Hypothalamus (tissue), 51 donors: ENCODE measurements at regions not wholly inside any gene's neighbourhood (a gene's known extent, or its start where the extent isn't known, plus 50 kb on each side); places are given as distances from the start of the nearest gene placed in this dataset.

ENCODE experiments used
- DNase-seq, 51 donors: peaks; one replicate each; lab custom pipeline; 2025; lab: John Stamatoyannopoulos, UW

GRCh38 chr18:47603158-47603557, 327.3 kb downstream of the SMAD2 start:
- no peak for DNase-seq

- DNase-seq: no peak
These were observed 328.1 kb downstream of the SMAD2 start for GRCh38 chr18:47602273-47602897.

- no peak for DNase-seq
These were observed 328.7 kb downstream of the SMAD2 start for GRCh38 chr18:47601581-47602272.

GRCh38 chr18:47595831-47596501, 334.5 kb downstream of the SMAD2 start:
- peak in 1 of 51 donors; percentile 19 for DNase-seq

DNA sequence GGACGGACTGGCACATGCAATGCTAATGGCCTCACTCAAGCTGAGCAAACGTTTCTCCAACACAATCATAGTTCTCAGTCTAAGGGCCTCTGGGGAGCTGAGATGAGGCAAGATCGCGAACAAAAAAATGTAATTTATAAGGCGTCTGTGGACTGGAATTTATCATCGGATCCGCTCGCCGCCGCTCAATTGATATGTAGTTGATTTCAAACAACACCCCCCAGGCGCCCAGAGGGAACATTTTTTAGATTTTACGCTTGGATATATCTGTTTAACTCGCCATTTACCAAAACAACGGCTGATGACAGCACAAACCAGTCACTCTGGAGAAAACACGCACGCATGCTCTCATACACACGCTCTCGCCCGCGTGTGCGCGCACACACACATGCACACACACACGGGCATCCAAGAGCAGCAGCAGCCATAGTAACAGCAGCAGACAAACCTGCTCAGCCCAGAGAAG, 335.8 kb downstream of the SMAD2 start:
- peak in 17 of 51 donors; percentile 3 to 74 (median 14) for DNase-seq

GRCh38 chr18:47593744-47594472, 336.6 kb downstream of the SMAD2 start:
- peak in 17 of 51 donors; percentile 7 to 74 (median 26) for DNase-seq

- DNase-seq: no peak
These were observed 339.0 kb downstream of the SMAD2 start for GRCh38 chr18:47591429-47591828.

DNA sequence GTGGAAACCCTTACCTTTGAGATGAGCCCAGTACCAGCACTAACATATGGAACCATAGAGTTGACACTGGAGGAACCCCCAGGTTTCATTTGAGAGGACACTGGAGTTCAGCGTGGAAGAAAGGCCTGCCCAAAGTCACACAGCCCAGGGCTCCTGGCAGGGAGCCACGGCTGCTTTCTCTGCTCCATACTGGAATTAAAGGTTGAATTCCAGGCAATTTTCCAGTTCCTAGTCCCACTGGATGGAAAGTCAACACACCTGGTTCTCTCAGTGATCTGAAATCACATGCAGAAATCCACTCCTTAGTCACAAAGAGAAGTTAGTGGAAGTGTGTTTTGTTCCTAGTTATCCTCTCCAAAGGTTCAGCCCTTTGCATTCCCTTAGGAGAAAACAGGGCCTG, 336.1 kb upstream of the SKOR2 start:
- no peak for DNase-seq

GRCh38 chr18:47586418-47587070, 335.1 kb upstream of the SKOR2 start:
- DNase-seq: peak in 4 of 51 donors; percentile 2 to 21 (median 7)

DNA sequence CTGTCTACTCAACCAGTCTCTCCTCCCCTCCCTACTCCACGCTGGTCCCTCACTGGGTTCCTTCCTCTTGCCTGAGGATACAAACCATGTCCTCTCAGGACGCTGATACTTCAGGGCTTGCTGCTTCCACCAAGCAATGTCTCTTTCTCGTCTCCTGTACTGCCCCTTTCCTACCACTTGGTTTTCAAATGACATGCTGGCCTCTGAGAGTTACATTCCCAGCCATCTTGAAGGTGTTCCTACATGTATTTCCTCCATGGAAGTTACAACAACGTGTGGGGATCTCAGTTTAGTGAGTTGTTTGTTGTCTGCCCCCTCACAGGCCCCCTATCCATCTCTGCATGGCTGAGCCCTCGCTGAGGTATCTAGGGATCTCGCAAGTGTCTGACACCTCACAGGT, 334.5 kb upstream of the SKOR2 start:
- no peak for DNase-seq

GRCh38 chr18:47585136-47585535, 333.7 kb upstream of the SKOR2 start:
- no peak for DNase-seq

GRCh38 chr18:47582093-47582492, 330.6 kb upstream of the SKOR2 start:
- DNase-seq: no peak

GRCh38 chr18:47577520-47577919, 326.1 kb upstream of the SKOR2 start:
- no peak for DNase-seq

DNA sequence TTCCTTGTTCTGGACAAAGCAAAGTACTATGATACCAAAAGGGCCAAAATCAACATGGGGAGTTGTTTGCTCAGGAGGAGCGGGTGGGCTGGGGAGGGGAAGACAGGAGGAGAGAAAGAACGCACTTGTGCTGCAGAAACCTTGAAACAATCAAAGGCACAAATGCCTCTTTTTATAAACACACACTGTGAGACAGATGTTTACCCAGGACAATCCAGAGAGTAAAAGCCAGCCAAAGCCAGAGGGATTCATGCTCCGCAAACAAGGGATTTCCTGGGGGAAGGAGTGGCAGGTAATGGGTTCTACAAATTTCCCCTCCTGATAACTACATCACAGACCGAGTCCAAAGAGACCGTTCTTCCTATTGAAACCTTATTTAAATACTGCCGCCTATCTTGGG, 323.5 kb upstream of the SKOR2 start:
- no peak for DNase-seq

GRCh38 chr18:47571957-47572356, 320.5 kb upstream of the SKOR2 start:
- DNase-seq: no peak

DNA sequence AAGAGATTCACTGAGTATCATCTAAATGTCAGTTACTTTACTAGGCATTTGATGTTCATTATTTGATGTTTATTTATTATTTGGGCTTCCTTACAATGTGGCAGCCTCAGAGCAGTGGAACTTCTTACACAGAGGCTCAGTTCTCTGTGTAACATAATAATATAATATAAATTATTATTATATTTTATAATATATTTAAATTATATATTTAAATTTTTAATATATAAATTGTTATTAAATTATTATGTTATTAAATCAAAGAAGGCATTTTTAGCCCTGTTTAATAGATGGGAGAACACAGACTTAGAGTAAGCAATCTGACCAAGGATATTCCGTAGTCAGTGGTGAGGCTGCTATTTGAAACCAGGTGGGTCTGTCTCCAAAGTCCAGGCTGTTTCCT, 315.3 kb upstream of the SKOR2 start:
- no peak for DNase-seq

GRCh38 chr18:47560723-47561715, 309.6 kb upstream of the SKOR2 start:
- DNase-seq: peak in 4 of 51 donors; percentile 3 to 12 (median 8)

DNA sequence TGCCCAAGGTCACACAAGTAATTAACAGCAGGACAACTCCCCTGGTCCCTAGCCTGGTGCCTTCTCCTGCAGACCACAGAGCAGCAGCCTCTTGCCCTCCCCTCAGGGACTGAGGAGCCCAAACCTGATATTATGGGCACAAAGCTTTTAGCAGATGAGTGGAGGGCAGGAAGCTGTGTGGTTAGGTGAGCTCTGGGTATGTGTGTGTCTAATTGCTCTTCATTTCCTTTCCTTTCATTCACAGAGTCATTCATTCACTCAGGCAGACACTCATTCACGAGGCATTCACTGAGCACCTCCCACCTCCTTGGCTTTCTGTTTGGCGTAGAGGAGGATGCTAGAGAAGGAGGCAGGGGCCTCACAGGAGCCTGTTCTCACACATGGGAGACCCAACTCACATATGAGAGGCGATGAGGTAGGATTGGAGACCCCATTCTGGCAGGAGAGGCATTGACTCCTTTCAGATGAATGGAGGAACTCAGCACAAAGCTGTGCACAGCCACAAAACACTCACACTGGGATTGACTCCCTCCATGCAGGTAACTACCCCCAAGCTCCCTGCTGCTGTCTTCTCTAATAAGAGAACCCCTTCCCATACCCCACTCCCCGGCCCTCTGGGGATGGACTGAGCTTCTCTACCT, 306.8 kb upstream of the SKOR2 start:
- DNase-seq: no peak

GRCh38 chr18:47557160-47557559, 305.7 kb upstream of the SKOR2 start:
- DNase-seq: no peak
